Activated T-helper 2 cell treated with anti-CD3 and anti-CD28 coated beads, Interferon-gamma antibody, Interleukin-2, Interleukin-4, amounts not matched to agents 10 μg/mL and 5 μg/mL and 100 μg/mL, durations not matched to agents 14 hours and 24 hours and 36 hours (primary cell): ENCODE measurements at regions not wholly inside any gene's neighbourhood (a gene's known extent, or its start where the extent isn't known, plus 50 kb on each side); places are given as distances from the start of the nearest gene placed in this dataset.
"Not testable (repeated sequence)": the region's sequence is repeated elsewhere in the genome, so short reads cannot be mapped to it uniquely, and the experiment has no call there.

Experiments used
- DNase-seq: peaks from one replicate; pipeline ENCODE4 v3.0.0; 2021; ENCODE audit warnings: low spot score
- H3K27ac Mint-ChIP-seq: one replicate; pipeline ENCODE4 v1.8.0; 2021; ENCODE audit warnings: mixed read lengths
- H3K27me3 Mint-ChIP-seq: one replicate; pipeline ENCODE4 v1.8.0; 2021; ENCODE audit warnings: low read depth, mixed read lengths
- H3K36me3 Mint-ChIP-seq: one replicate; pipeline ENCODE4 v1.8.0; 2021; ENCODE audit warnings: low read depth, mixed read lengths
- H3K4me1 Mint-ChIP-seq: one replicate; pipeline ENCODE4 v1.8.0; 2021; ENCODE audit warnings: low read depth, mixed read lengths
- H3K4me3 Mint-ChIP-seq: one replicate; pipeline ENCODE4 v1.8.0; 2021; ENCODE audit warnings: low read depth, mild to moderate bottlenecking, moderate library complexity, mixed read lengths
- H3K9me3 Mint-ChIP-seq: one replicate; pipeline ENCODE4 v1.8.0; 2021; ENCODE audit warnings: mixed read lengths
- intact Hi-C: fragments of 100-400 bp; cut with micrococcal nuclease; formaldehyde crosslinking; loops from one replicate; pipeline ENCODE4 v1.15.1; 2023

GRCh38 chr7:24108906-24109376 lies 175.0 kb upstream of the NPY start:
- no peak overlapping the region for H3K27ac Mint-ChIP-seq
- no peaks in the 10 kb centered on the region for H3K9me3 Mint-ChIP-seq
- H3K4me3 Mint-ChIP-seq, result no peak overlapping the region
- intact Hi-C loops, result no loop called here
- no peaks in the 10 kb centered on the region for H3K36me3 Mint-ChIP-seq
- H3K4me1 Mint-ChIP-seq, result no peaks in the 10 kb centered on the region
- no peak for DNase-seq
- H3K27me3 Mint-ChIP-seq, result peaks cover 5% of the 10 kb centered on the region

- Mint-ChIP-seq H3K9me3 (no peaks in the 10 kb centered on the region), H3K27ac (no peak overlapping the region), H3K36me3 (no peaks in the 10 kb centered on the region), H3K4me3 (no peak overlapping the region), H3K4me1 (no peaks in the 10 kb centered on the region), H3K27me3 (peaks cover 5% of the 10 kb centered on the region)
- intact Hi-C loops, result no loop called here
- no peak for DNase-seq
Observed at GRCh38 chr7:24110056-24110455, 173.9 kb upstream of the NPY start.

- DNase-seq, result no peak
- no peaks in the 10 kb centered on the region for H3K36me3 Mint-ChIP-seq
- H3K27me3 Mint-ChIP-seq, result peaks cover 4% of the 10 kb centered on the region
- no peaks in the 10 kb centered on the region for H3K9me3 Mint-ChIP-seq
- H3K27ac Mint-ChIP-seq, result no peak overlapping the region
- H3K4me3 Mint-ChIP-seq, result no peak overlapping the region
- intact Hi-C loops, result no loop called here
- H3K4me1 Mint-ChIP-seq, result no peaks in the 10 kb centered on the region
Observed at GRCh38 chr7:24113506-24113905, 170.5 kb upstream of the NPY start.

- no peak for DNase-seq
- intact Hi-C loops, result no loop called here
- Mint-ChIP-seq H3K27ac (no peak overlapping the region), H3K9me3 (no peaks in the 10 kb centered on the region), H3K4me1 (no peaks in the 10 kb centered on the region), H3K4me3 (no peak overlapping the region), H3K27me3 (peaks cover 4% of the 10 kb centered on the region), H3K36me3 (no peaks in the 10 kb centered on the region)
Observed at GRCh38 chr7:24115661-24116060, 168.3 kb upstream of the NPY start.

- H3K4me3 Mint-ChIP-seq, DNase-seq, H3K4me1 Mint-ChIP-seq, intact Hi-C loops, H3K27ac Mint-ChIP-seq, H3K27me3 Mint-ChIP-seq, H3K9me3 Mint-ChIP-seq, H3K36me3 Mint-ChIP-seq: not testable (repeated sequence)
Observed at GRCh38 chr7:24117903-24118499, 166.0 kb upstream of the NPY start.

GRCh38 chr7:24119852-24120251 lies 164.1 kb upstream of the NPY start:
- Mint-ChIP-seq H3K27me3 (peaks cover 8% of the 10 kb centered on the region), H3K4me1 (no peaks in the 10 kb centered on the region), H3K4me3 (no peak overlapping the region), H3K9me3 (no peaks in the 10 kb centered on the region), H3K36me3 (no peaks in the 10 kb centered on the region), H3K27ac (no peak overlapping the region)
- intact Hi-C loops, result no loop called here
- no peak for DNase-seq

- intact Hi-C loops, result no loop called here
- Mint-ChIP-seq H3K4me1 (no peaks in the 10 kb centered on the region), H3K27me3 (peaks cover 19% of the 10 kb centered on the region), H3K9me3 (no peaks in the 10 kb centered on the region), H3K36me3 (no peaks in the 10 kb centered on the region), H3K27ac (no peak overlapping the region), H3K4me3 (no peak overlapping the region)
- no peak for DNase-seq
Observed at GRCh38 chr7:24123076-24123475, 160.9 kb upstream of the NPY start.

- Mint-ChIP-seq H3K4me3 (no peak overlapping the region), H3K27me3 (peaks cover 23% of the 10 kb centered on the region), H3K27ac (no peak overlapping the region), H3K9me3 (no peaks in the 10 kb centered on the region), H3K4me1 (no peaks in the 10 kb centered on the region), H3K36me3 (no peaks in the 10 kb centered on the region)
- DNase-seq, result no peak
- intact Hi-C loops, result no loop called here
Observed at GRCh38 chr7:24125765-24126164, 158.2 kb upstream of the NPY start.

GRCh38 chr7:24127930-24128329 lies 156.1 kb upstream of the NPY start:
- Mint-ChIP-seq H3K27ac (no peak overlapping the region), H3K4me1 (no peaks in the 10 kb centered on the region), H3K4me3 (no peak overlapping the region), H3K27me3 (peaks cover 23% of the 10 kb centered on the region), H3K9me3 (no peaks in the 10 kb centered on the region), H3K36me3 (no peaks in the 10 kb centered on the region)
- no peak for DNase-seq
- intact Hi-C loops, result no loop called here

GRCh38 chr7:24129597-24129996 lies 154.4 kb upstream of the NPY start:
- H3K27me3 Mint-ChIP-seq, result peaks cover 19% of the 10 kb centered on the region
- no peaks in the 10 kb centered on the region for H3K36me3 Mint-ChIP-seq
- no peak for DNase-seq
- H3K4me1 Mint-ChIP-seq, result no peaks in the 10 kb centered on the region
- intact Hi-C loops, result no loop called here
- H3K9me3 Mint-ChIP-seq, result no peaks in the 10 kb centered on the region
- no peak overlapping the region for H3K27ac Mint-ChIP-seq
- H3K4me3 Mint-ChIP-seq, result no peak overlapping the region

GRCh38 chr7:24130631-24131030 lies 153.4 kb upstream of the NPY start:
- no peaks in the 10 kb centered on the region for H3K9me3 Mint-ChIP-seq
- peaks cover 21% of the 10 kb centered on the region for H3K27me3 Mint-ChIP-seq
- H3K4me3 Mint-ChIP-seq, result no peak overlapping the region
- no peak for DNase-seq
- H3K36me3 Mint-ChIP-seq, result no peaks in the 10 kb centered on the region
- H3K27ac Mint-ChIP-seq, result no peak overlapping the region
- intact Hi-C loops, result no loop called here
- no peaks in the 10 kb centered on the region for H3K4me1 Mint-ChIP-seq

- Mint-ChIP-seq H3K4me3 (no peak overlapping the region), H3K27me3 (peaks cover 12% of the 10 kb centered on the region), H3K9me3 (no peaks in the 10 kb centered on the region), H3K36me3 (no peaks in the 10 kb centered on the region), H3K27ac (no peak overlapping the region), H3K4me1 (no peaks in the 10 kb centered on the region)
- no peak for DNase-seq
- intact Hi-C loops, result no loop called here
Observed at GRCh38 chr7:24133691-24134090, 150.3 kb upstream of the NPY start.

GRCh38 chr7:24134535-24134934 lies 149.5 kb upstream of the NPY start:
- no peak for DNase-seq
- intact Hi-C loops, result no loop called here
- no peaks in the 10 kb centered on the region for H3K9me3 Mint-ChIP-seq
- H3K4me1 Mint-ChIP-seq, result no peaks in the 10 kb centered on the region
- no peak overlapping the region for H3K4me3 Mint-ChIP-seq
- peaks cover 12% of the 10 kb centered on the region for H3K27me3 Mint-ChIP-seq
- no peaks in the 10 kb centered on the region for H3K36me3 Mint-ChIP-seq
- H3K27ac Mint-ChIP-seq, result no peak overlapping the region
